ENCODE measurements at regions not wholly inside any gene's neighbourhood (a gene's known extent, or its start where the extent isn't known, plus 50 kb on each side); places are given as distances from the start of the nearest gene placed in this dataset.

DNA sequence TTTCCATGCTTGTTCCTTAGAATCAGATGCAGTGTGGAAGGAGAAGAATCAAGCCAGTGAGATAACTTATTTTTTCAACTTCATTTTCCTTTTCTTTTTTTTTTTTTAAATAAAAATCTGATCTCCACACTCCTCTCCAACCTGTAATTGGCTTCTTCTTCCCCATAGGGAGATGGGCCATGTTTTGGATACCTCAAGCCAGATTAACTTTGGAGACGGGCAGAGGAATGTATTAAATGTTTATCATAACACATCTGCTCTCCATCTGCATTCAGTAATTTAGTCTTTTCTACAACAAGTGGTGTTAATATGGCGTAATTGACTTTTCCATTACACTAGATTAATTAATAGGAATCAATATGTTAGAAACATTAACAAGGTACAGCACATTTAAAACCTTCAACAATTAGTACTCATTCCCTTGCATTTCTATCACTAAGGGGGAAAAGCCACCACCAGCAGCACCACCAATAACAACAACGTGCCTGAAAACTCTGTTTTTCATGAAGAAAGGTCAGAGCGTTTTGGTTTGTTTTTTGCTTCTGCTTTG, 244.1 kb downstream of the MYCN start:
- TF ChIP-seq CTCF (IDR thresholded peaks at IDR 0.05): no peak
- TF ChIP-seq POLR2A (IDR thresholded peaks at IDR 0.05): no peak
